K562 (cell line): ENCODE measurements at regions not wholly inside any gene's neighbourhood (a gene's known extent, or its start where the extent isn't known, plus 50 kb on each side); places are given as distances from the start of the nearest gene placed in this dataset.
"Not testable (repeated sequence)": the region's sequence is repeated elsewhere in the genome, so short reads cannot be mapped to it uniquely, and the experiment has no call there.

ENCODE experiments used
- ATAC-seq: fragments of 200-7000 bp; cut with Tn5 transposase; 3 replicates; pipeline ENCODE4 v1.9.1; 2020; ENCODE audit warnings: moderate library complexity
- BruUV-seq: library from RNA; stranded (reverse); fragments of 400-500 nt; replicated peaks from 2 replicates; lab custom pipeline; 2021; lab: Mats Ljungman, UMichigan
- CTCF ChIA-PET: fragments of 300-600 bp; formaldehyde crosslinking; extraction: SDS; loops from one replicate; lab custom pipeline; 2021; ENCODE audit warnings: low intra/inter-chr PET ratio; lab: Yijun Ruan, JAX
- POLR2A ChIA-PET: fragments of 300-600, 350-650 bp; sonication (Branson Sonifier 250); formaldehyde crosslinking; extraction: SDS; loops from one replicate; lab custom pipeline; 2021; ENCODE audit warnings: antibody characterized with exemption, inconsistent platforms; lab: Yijun Ruan, JAX
- DNase-seq, 4 experiments: peaks; one replicate each; pipeline versions ENCODE4 v3.0.0 to v3.0.0-alpha.2; 2011 to 2018; ENCODE audit warnings: low spot score in 3 of 4, mixed read lengths in 3 of 4; ENCODE audit errors: extremely low read depth in 1 of 4
- FAIRE-seq: peaks from 2 replicates; lab custom pipeline; 2011; peaks lifted over from hg19 to GRCh38; lab: Jason Lieb, UNC
- H2AFZ ChIP-seq: 2 replicates; pipeline ENCODE4 v1.6.0; 2011; ENCODE audit warnings: low read depth, low read length, control low read depth, inconsistent platforms
- H3K27ac ChIP-seq: fragments of 200-600 bp; 3 replicates; pipeline ENCODE4 v1.8.0; 2011; ENCODE audit warnings: low read depth, mild to moderate bottlenecking, control low read depth, inconsistent platforms, low read length, moderate library complexity, mixed read lengths; ENCODE audit errors: extremely low read depth
- H3K27me3 ChIP-seq, 2 experiments: fragments of 300-600 bp in 1 of 2; 2 replicates in 1 of 2; 3 replicates in 1 of 2; pipeline versions ENCODE4 v1.6.0 to v1.8.0; 2011; ENCODE audit warnings: inconsistent platforms in 2 of 2, low read length in 2 of 2, mild to moderate bottlenecking in 1 of 2, mixed read lengths in 1 of 2, moderate library complexity in 1 of 2; ENCODE audit not compliant: control insufficient read depth in 2 of 2, insufficient read depth in 2 of 2
- H3K36me3 ChIP-seq: fragments of 300-600 bp; 3 replicates; pipeline ENCODE4 v1.8.0; 2011; ENCODE audit warnings: mild to moderate bottlenecking, low read length, inconsistent platforms; ENCODE audit not compliant: control insufficient read depth, insufficient read depth
- H3K4me1 ChIP-seq, 2 experiments: fragments of 200-600 bp in 1 of 2; replicated peaks in 1 of 2; 2 replicates in 1 of 2; 3 replicates in 1 of 2; pipeline versions ENCODE4 v1.5.1 to v1.8.0; 2011; ENCODE audit warnings: inconsistent platforms in 2 of 2, low read length in 2 of 2, mild to moderate bottlenecking in 1 of 2, mixed read lengths in 1 of 2, moderate library complexity in 1 of 2; ENCODE audit not compliant: control insufficient read depth in 2 of 2, insufficient read depth in 2 of 2
- H3K4me2 ChIP-seq: 2 replicates; pipeline ENCODE4 v1.6.1; 2011; ENCODE audit warnings: low read length, control low read depth, inconsistent platforms, mixed read lengths; ENCODE audit not compliant: insufficient read depth
- H3K4me3 ChIP-seq: fragments of 200-600 bp; sonication (generic), shearing (Covaris generic); 2 replicates; pipeline ENCODE4 v1.5.1; 2016; ENCODE audit warnings: control low read depth, inconsistent platforms
- H3K79me2 ChIP-seq: fragments of 200-600 bp; 3 replicates; pipeline ENCODE4 v1.8.0; 2011; ENCODE audit warnings: low read length, inconsistent platforms; ENCODE audit not compliant: control insufficient read depth, insufficient read depth
- H3K9ac ChIP-seq, 2 experiments: 2 replicates each; pipeline versions ENCODE4 v1.6.0 to v1.6.1; 2011; ENCODE audit warnings: low read depth in 2 of 2, low read length in 2 of 2, control low read depth in 1 of 2, inconsistent platforms in 1 of 2, mild to moderate bottlenecking in 1 of 2, mixed read lengths in 1 of 2; ENCODE audit not compliant: insufficient read depth in 1 of 2
- H3K9me1 ChIP-seq: one replicate; pipeline ENCODE4 v1.6.0; 2011; ENCODE audit warnings: inconsistent platforms, mild to moderate bottlenecking, low read length, moderate library complexity; ENCODE audit not compliant: control insufficient read depth, insufficient read depth
- H3K9me3 ChIP-seq: replicated peaks from 2 replicates; pipeline ENCODE4 v1.5.1; 2011; ENCODE audit warnings: low read depth, low read length, inconsistent platforms; ENCODE audit not compliant: control insufficient read depth, insufficient read depth
- H4K20me1 ChIP-seq: replicated peaks from 2 replicates; pipeline ENCODE4 v1.6.1; 2011; ENCODE audit warnings: low read length, inconsistent platforms, mixed read lengths; ENCODE audit not compliant: control insufficient read depth, insufficient read depth
- KDM1A ChIP-seq, 2 experiments: fragments of 450-650 bp; IDR thresholded peaks; 2 replicates each; pipeline ENCODE4 v1.6.1; 2016; ENCODE audit warnings: mild to moderate bottlenecking in 2 of 2
- MEIS2 ChIP-seq: fragments of 450-650 bp; IDR thresholded peaks from 2 replicates; pipeline ENCODE4 v1.6.1; 2014; ENCODE audit warnings: mild to moderate bottlenecking; ENCODE audit not compliant: partially characterized antibody
- RCOR1 ChIP-seq, 2 experiments: IDR thresholded peaks; 2 replicates each; pipeline ENCODE4 v1.6.1; 2012; ENCODE audit warnings: low read depth in 2 of 2, low read length in 2 of 2, borderline replicate concordance in 1 of 2, improper control_type of control experiment in 1 of 2
- WGBS: fragments of 100-300 bp; shearing (Covaris generic); methylation state at CpG from one replicate; pipeline ENCODE4 v1.1.6; 2016; ENCODE audit warnings: low coverage, mixed read lengths; ENCODE audit not compliant: insufficient coverage; ENCODE audit errors: missing lambda C conversion rate; 5-methylcytosine and 5-hydroxymethylcytosine counted together
- in situ Hi-C: fragments of 300-500 bp; cut with MboI; formaldehyde crosslinking; loops from 4 replicates; pipeline ENCODE4 v1.15.0; 2018; ENCODE audit warnings: inconsistent platforms, mixed read lengths
- intact Hi-C: fragments of 100-400 bp; cut with micrococcal nuclease; formaldehyde crosslinking; loops from 2 replicates; pipeline ENCODE4 v1.14.2; 2022
- TF ChIP-seq, protein P1 (sequence below), 2 experiments: IDR thresholded peaks in 1 of 2; conservative IDR thresholded peaks in 1 of 2; 2 replicates each; pipeline ENCODE4 v1.6.1; 2016; ENCODE audit warnings: low read depth in 2 of 2, mild to moderate bottlenecking in 1 of 2, missing compliant biosample characterization in 1 of 2, missing genetic modification characterization in 1 of 2, moderate library complexity in 1 of 2
- TF ChIP-seq, protein P2 (sequence below), 2 experiments: fragments of 450-650 bp; formaldehyde crosslinking in 1 of 2; IDR thresholded peaks; 2 replicates each; pipeline versions ENCODE4 v1.4.0 to v1.6.1; 2014 to 2020; ENCODE audit warnings: mild to moderate bottlenecking in 2 of 2, borderline replicate concordance in 1 of 2, low read depth in 1 of 2

DNA sequence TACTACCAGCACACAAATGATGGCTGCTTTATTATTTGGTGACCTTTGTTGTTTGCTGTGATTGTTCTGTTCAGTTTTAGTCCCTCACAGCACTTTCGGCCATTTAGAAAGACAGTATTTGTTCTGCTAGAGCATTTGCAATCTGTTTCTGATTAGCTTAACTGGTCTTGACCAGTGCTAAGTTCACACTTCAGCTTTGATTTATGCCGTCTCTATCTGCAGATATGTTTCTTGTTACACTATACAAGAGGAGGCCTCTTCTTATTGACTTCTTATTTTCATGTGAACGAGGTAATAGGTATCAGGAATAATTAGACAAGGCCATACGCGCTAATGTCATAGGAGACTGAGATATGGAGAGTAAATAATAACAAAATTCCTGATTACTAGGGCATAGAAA, 253.0 kb upstream of the PLGLB2 start:
- FAIRE-seq, H3K27me3 ChIP-seq, POLR2A ChIA-PET, BruUV-seq, H3K9me1 ChIP-seq, CTCF ChIA-PET, DNase-seq, H2AFZ ChIP-seq, ATAC-seq, H3K4me2 ChIP-seq, H3K4me3 ChIP-seq, H3K9ac ChIP-seq, H3K36me3 ChIP-seq, intact Hi-C loops, H3K9me3 ChIP-seq, H4K20me1 ChIP-seq, H3K4me1 ChIP-seq: not testable (repeated sequence)
- TF ChIP-seq MEIS2, result peak; percentile 76
- peak in 1 of 2 experiments; percentile 27; a peak in 1 of 4 replicates for TF ChIP-seq RCOR1 (IDR thresholded peaks at IDR 0.05; ENCODE audit: borderline replicate concordance in 1 of 2, low read depth in 2 of 2, low read length in 2 of 2)
- TF ChIP-seq, protein P1, sequence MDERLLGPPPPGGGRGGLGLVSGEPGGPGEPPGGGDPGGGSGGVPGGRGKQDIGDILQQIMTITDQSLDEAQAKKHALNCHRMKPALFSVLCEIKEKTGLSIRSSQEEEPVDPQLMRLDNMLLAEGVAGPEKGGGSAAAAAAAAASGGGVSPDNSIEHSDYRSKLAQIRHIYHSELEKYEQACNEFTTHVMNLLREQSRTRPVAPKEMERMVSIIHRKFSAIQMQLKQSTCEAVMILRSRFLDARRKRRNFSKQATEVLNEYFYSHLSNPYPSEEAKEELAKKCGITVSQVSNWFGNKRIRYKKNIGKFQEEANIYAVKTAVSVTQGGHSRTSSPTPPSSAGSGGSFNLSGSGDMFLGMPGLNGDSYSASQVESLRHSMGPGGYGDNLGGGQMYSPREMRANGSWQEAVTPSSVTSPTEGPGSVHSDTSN (CRISPR knock-in tag; IDR thresholded peaks at IDR 0.05; ENCODE audit: low read depth), result not testable (repeated sequence)
- TF ChIP-seq, protein P1 (tag; conservative IDR thresholded peaks at IDR 0.05; ENCODE audit: low read depth), result 0 out of 2 replicates have a peak, but pooled peaks have one; percentile 29
- TF ChIP-seq, protein P2, sequence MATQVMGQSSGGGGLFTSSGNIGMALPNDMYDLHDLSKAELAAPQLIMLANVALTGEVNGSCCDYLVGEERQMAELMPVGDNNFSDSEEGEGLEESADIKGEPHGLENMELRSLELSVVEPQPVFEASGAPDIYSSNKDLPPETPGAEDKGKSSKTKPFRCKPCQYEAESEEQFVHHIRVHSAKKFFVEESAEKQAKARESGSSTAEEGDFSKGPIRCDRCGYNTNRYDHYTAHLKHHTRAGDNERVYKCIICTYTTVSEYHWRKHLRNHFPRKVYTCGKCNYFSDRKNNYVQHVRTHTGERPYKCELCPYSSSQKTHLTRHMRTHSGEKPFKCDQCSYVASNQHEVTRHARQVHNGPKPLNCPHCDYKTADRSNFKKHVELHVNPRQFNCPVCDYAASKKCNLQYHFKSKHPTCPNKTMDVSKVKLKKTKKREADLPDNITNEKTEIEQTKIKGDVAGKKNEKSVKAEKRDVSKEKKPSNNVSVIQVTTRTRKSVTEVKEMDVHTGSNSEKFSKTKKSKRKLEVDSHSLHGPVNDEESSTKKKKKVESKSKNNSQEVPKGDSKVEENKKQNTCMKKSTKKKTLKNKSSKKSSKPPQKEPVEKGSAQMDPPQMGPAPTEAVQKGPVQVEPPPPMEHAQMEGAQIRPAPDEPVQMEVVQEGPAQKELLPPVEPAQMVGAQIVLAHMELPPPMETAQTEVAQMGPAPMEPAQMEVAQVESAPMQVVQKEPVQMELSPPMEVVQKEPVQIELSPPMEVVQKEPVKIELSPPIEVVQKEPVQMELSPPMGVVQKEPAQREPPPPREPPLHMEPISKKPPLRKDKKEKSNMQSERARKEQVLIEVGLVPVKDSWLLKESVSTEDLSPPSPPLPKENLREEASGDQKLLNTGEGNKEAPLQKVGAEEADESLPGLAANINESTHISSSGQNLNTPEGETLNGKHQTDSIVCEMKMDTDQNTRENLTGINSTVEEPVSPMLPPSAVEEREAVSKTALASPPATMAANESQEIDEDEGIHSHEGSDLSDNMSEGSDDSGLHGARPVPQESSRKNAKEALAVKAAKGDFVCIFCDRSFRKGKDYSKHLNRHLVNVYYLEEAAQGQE (IDR thresholded peaks at IDR 0.05; ENCODE audit: borderline replicate concordance), result peak; percentile 44
- TF ChIP-seq, protein P2 (CRISPR knock-in tag; IDR thresholded peaks at IDR 0.05; ENCODE audit: low read depth), result not testable (repeated sequence)
- peak; percentile 65 to 83 for TF ChIP-seq KDM1A (IDR thresholded peaks at IDR 0.05)
- peaks cover 51% of the 10 kb centered on the region for H3K79me2 ChIP-seq
- 37% methylated on average over 5 of the region's 5 CpGs for WGBS
- in situ Hi-C loops, result loop anchor here (25.0 kb wide), 1 partner anchor 517 kb away; the partner anchor contains the start of gene RNU2-63P
- peak overlapping the region; percentile 51; the same call in 1 of the 3 replicates for H3K27ac ChIP-seq
